Kasumi-1 (cell line): ENCODE measurements at regions not wholly inside any gene's neighbourhood (a gene's known extent, or its start where the extent isn't known, plus 50 kb on each side); places are given as distances from the start of the nearest gene placed in this dataset.
A peak's percentile ranks its signal among the peaks of the same experiment; 100 is the strongest.

Experiments
- DNase-seq, 2 experiments: peaks; one replicate each; lab custom pipeline; 2025; lab: John Stamatoyannopoulos, UW

- DNase-seq, result no peak
Observed at GRCh38 chr6:8588176-8588575, 152.8 kb upstream of the SLC35B3 start.

GRCh38 chr6:8583291-8583690 is 147.9 kb upstream of the SLC35B3 start:
- DNase-seq, result no peak

- DNase-seq, result no peak
Observed at GRCh38 chr6:8579372-8579771, 144.0 kb upstream of the SLC35B3 start.

GRCh38 chr6:8578006-8578405 is 142.7 kb upstream of the SLC35B3 start:
- no peak for DNase-seq

- DNase-seq, result no peak
Observed at GRCh38 chr6:8574749-8575468, 139.6 kb upstream of the SLC35B3 start.

- DNase-seq, result no peak
Observed at GRCh38 chr6:8574311-8574710, 139.0 kb upstream of the SLC35B3 start.

- DNase-seq, result peak; percentile 64 to 69
Observed at GRCh38 chr6:8570256-8570920, 135.0 kb upstream of the SLC35B3 start.

GRCh38 chr6:8562125-8562524 is 126.8 kb upstream of the SLC35B3 start:
- DNase-seq, result no peak

- DNase-seq, result peak; percentile 22 to 30
Observed at GRCh38 chr6:8558953-8559352, 123.6 kb upstream of the SLC35B3 start.

- DNase-seq, result no peak
Observed at GRCh38 chr6:8557014-8557748, 121.8 kb upstream of the SLC35B3 start.

- no peak for DNase-seq
Observed at GRCh38 chr6:8556370-8557013, 121.1 kb upstream of the SLC35B3 start.

GRCh38 chr6:8551993-8552392 is 116.6 kb upstream of the SLC35B3 start:
- no peak for DNase-seq

GRCh38 chr6:8551386-8551785 is 116.0 kb upstream of the SLC35B3 start:
- no peak for DNase-seq

GRCh38 chr6:8549074-8549790 is 113.9 kb upstream of the SLC35B3 start:
- no peak for DNase-seq

GRCh38 chr6:8546496-8546895 is 111.2 kb upstream of the SLC35B3 start:
- DNase-seq, result no peak

GRCh38 chr6:8545336-8545735 is 110.0 kb upstream of the SLC35B3 start:
- DNase-seq, result no peak

GRCh38 chr6:8543714-8544113 is 108.4 kb upstream of the SLC35B3 start:
- no peak for DNase-seq

- DNase-seq, result peak; percentile 45 to 82
Observed at GRCh38 chr6:8539453-8539852, 104.1 kb upstream of the SLC35B3 start.

- no peak for DNase-seq
Observed at GRCh38 chr6:8536122-8536521, 100.8 kb upstream of the SLC35B3 start.

- no peak for DNase-seq
Observed at GRCh38 chr6:8535519-8535918, 100.2 kb upstream of the SLC35B3 start.

GRCh38 chr6:8530785-8531435 is 95.6 kb upstream of the SLC35B3 start:
- no peak for DNase-seq
